K562 (cell line): ENCODE measurements at regions not wholly inside any gene's neighbourhood (a gene's known extent, or its start where the extent isn't known, plus 50 kb on each side); places are given as distances from the start of the nearest gene placed in this dataset.

ENCODE experiments used
- BRD4 ChIP-seq: fragments of 200-600 bp; sonication (generic); IDR thresholded peaks from 2 replicates; pipeline ENCODE4 v1.6.1; 2017; ENCODE audit warnings: inconsistent platforms
- CTCF ChIP-seq, 3 experiments: IDR thresholded peaks in 2 of 3; conservative IDR thresholded peaks in 1 of 3; 2 replicates each; pipeline ENCODE4 v1.5.1; 2011 to 2012; ENCODE audit warnings: low read length in 3 of 3, mild to moderate bottlenecking in 3 of 3, control low read depth in 2 of 3, improper control_type of control experiment in 1 of 3, inconsistent platforms in 1 of 3, low read depth in 1 of 3, mixed read lengths in 1 of 3, moderate library complexity in 1 of 3; ENCODE audit not compliant: insufficient read depth in 2 of 3
- DDX20 ChIP-seq: fragments of 450-650 bp; IDR thresholded peaks from 2 replicates; pipeline ENCODE4 v1.6.1; 2016; ENCODE audit warnings: missing genetic modification characterization, low read depth, mild to moderate bottlenecking, missing compliant biosample characterization, moderate library complexity
- E2F6 ChIP-seq, 2 experiments: IDR thresholded peaks; 2 replicates each; pipeline ENCODE4 v1.6.1; 2011; ENCODE audit warnings: borderline replicate concordance in 1 of 2, control low read depth in 1 of 2, low read depth in 1 of 2, low read length in 1 of 2, mild to moderate bottlenecking in 1 of 2, mixed read lengths in 1 of 2, moderate library complexity in 1 of 2; ENCODE audit not compliant: insufficient read depth in 1 of 2, insufficient read length in 1 of 2, poor library complexity in 1 of 2, severe bottlenecking in 1 of 2; ENCODE audit errors: extremely low read depth in 1 of 2
- FOXO4 ChIP-seq: fragments of 450-650 bp; formaldehyde crosslinking; IDR thresholded peaks from 2 replicates; pipeline ENCODE4 v1.4.0; 2020; ENCODE audit warnings: mild to moderate bottlenecking, moderate library complexity
- KAT7 ChIP-seq: sonication (generic); formaldehyde crosslinking; IDR thresholded peaks from 2 replicates; pipeline ENCODE4 v1.8.0; 2022; ENCODE audit warnings: missing genetic modification reagents, mild to moderate bottlenecking, borderline replicate concordance
- MXI1 ChIP-seq: IDR thresholded peaks from 2 replicates; pipeline ENCODE4 v1.6.1; 2011; ENCODE audit warnings: low read depth, mild to moderate bottlenecking, improper control_type of control experiment, low read length
- POLR2A ChIP-seq: fragments of 450-650 bp; conservative IDR thresholded peaks from 2 replicates; pipeline ENCODE4 v1.6.1; 2016
- SAFB ChIP-seq: fragments of 200-400 bp; formaldehyde crosslinking; IDR thresholded peaks from 2 replicates; pipeline ENCODE4 v1.6.1; 2017; ENCODE audit warnings: low read depth, low read length, borderline replicate concordance
- ZNF274 ChIP-seq: IDR thresholded peaks from 2 replicates; pipeline ENCODE4 v1.6.1; 2011; ENCODE audit warnings: low read depth, mild to moderate bottlenecking, low read length, moderate library complexity, borderline replicate concordance

GRCh38 chr9:71614409-71615010 lies 153.8 kb downstream of the CEMIP2 start:
- TF ChIP-seq CTCF (IDR thresholded peaks at IDR 0.05 in 2 of 3, conservative IDR thresholded peaks at IDR 0.05 in 1 of 3; ENCODE audit: insufficient read depth in 2 of 3, low read depth in 1 of 3, low read length in 3 of 3) (no peak), POLR2A (no peak), E2F6 (IDR thresholded peaks at IDR 0.05; ENCODE audit: borderline replicate concordance in 1 of 2, extremely low read depth in 1 of 2, insufficient read depth in 1 of 2, insufficient read length in 1 of 2, low read depth in 1 of 2, low read length in 1 of 2, poor library complexity in 1 of 2, severe bottlenecking in 1 of 2) (no peak), KAT7 (no peak), SAFB (no peak), FOXO4 (no peak), DDX20 (tag) (no peak), BRD4 (no peak), MXI1 (no peak), ZNF274 (no peak)
